ENCODE measurements at regions not wholly inside any gene's neighbourhood (a gene's known extent, or its start where the extent isn't known, plus 50 kb on each side); places are given as distances from the start of the nearest gene placed in this dataset.
A peak's percentile ranks its signal among the peaks of the same experiment; 100 is the strongest.

- no peak for DNase-seq
- no peak overlapping the region for H2AFZ ChIP-seq (ENCODE audit: insufficient read depth, low read length, poor library complexity)
- no CpG with 5 or more reads among the region's 4 CpGs for WGBS (ENCODE audit: extremely low coverage, insufficient coverage, insufficient read length)
- no peaks in the 10 kb centered on the region for H3K36me3 ChIP-seq (ENCODE audit: control insufficient read depth in 1 of 2, insufficient read depth in 2 of 2, low read length in 2 of 2)
- H2BK120ac ChIP-seq (ENCODE audit: insufficient read depth, low read length, poor library complexity): no peak overlapping the region
- H3K4me1 ChIP-seq (ENCODE audit: control insufficient read depth in 1 of 2, insufficient read depth in 2 of 2, low read length in 2 of 2): no peaks in the 10 kb centered on the region
- H3K23ac ChIP-seq (ENCODE audit: low read length): no peak overlapping the region
- no peak overlapping the region for H2BK12ac ChIP-seq (ENCODE audit: low read length)
- no peak overlapping the region for H3K4me2 ChIP-seq (ENCODE audit: low read length)
- no peaks in the 10 kb centered on the region for H3K79me1 ChIP-seq (ENCODE audit: low read length)
- no peak overlapping the region for H2BK5ac ChIP-seq (ENCODE audit: low read depth, low read length, poor library complexity)
- no peak overlapping the region for H4K8ac ChIP-seq (ENCODE audit: low read depth, low read length)
- no peak overlapping the region for H3K18ac ChIP-seq (ENCODE audit: low read length)
- no peaks in the 10 kb centered on the region for H3K27me3 ChIP-seq (ENCODE audit: insufficient read depth, low read length)
- H3K27ac ChIP-seq (ENCODE audit: low read depth, low read length): no peak overlapping the region
- H3K9ac ChIP-seq (ENCODE audit: low read length): no peak overlapping the region
- no peak overlapping the region for H3K4ac ChIP-seq (ENCODE audit: low read depth, low read length)
- H3K9me3 ChIP-seq (ENCODE audit: insufficient read depth, low read depth, low read length): no peaks in the 10 kb centered on the region
- H3K4me3 ChIP-seq (ENCODE audit: low read depth, low read length): no peak overlapping the region
- H4K91ac ChIP-seq (ENCODE audit: low read depth, low read length): no peak overlapping the region
- H3K79me2 ChIP-seq (ENCODE audit: control insufficient read depth, insufficient read depth, low read length, poor library complexity): no peaks in the 10 kb centered on the region
- no peak overlapping the region for H3K14ac ChIP-seq (ENCODE audit: low read length)
- H2AK5ac ChIP-seq (ENCODE audit: low read length): no peak overlapping the region
- no peak overlapping the region for H4K12ac ChIP-seq (ENCODE audit: low read depth, low read length)
Measured at GRCh38 chr3:132124651-132125284, 90.0 kb upstream of the CPNE4 start.

- Histone ChIP-seq H3K27ac (ENCODE audit: low read depth, low read length) (no peak overlapping the region), H3K9me3 (ENCODE audit: insufficient read depth, low read depth, low read length) (no peaks in the 10 kb centered on the region), H2AK5ac (ENCODE audit: low read length) (no peak overlapping the region), H3K14ac (ENCODE audit: low read length) (no peak overlapping the region), H3K4me3 (ENCODE audit: low read depth, low read length) (no peak overlapping the region), H3K23ac (ENCODE audit: low read length) (no peak overlapping the region), H3K27me3 (ENCODE audit: insufficient read depth, low read length) (no peaks in the 10 kb centered on the region), H4K8ac (ENCODE audit: low read depth, low read length) (no peak overlapping the region), H3K79me2 (ENCODE audit: control insufficient read depth, insufficient read depth, low read length, poor library complexity) (no peaks in the 10 kb centered on the region), H2BK120ac (ENCODE audit: insufficient read depth, low read length, poor library complexity) (no peak overlapping the region), H3K9ac (ENCODE audit: low read length) (no peak overlapping the region), H3K4ac (ENCODE audit: low read depth, low read length) (no peak overlapping the region), H3K79me1 (ENCODE audit: low read length) (no peaks in the 10 kb centered on the region), H3K4me1 (ENCODE audit: control insufficient read depth in 1 of 2, insufficient read depth in 2 of 2, low read length in 2 of 2) (peaks cover 3 to 10% of the 10 kb centered on the region in 2 experiments), H2BK5ac (ENCODE audit: low read depth, low read length, poor library complexity) (no peak overlapping the region), H2BK12ac (ENCODE audit: low read length) (no peak overlapping the region), H3K18ac (ENCODE audit: low read length) (no peak overlapping the region), H4K12ac (ENCODE audit: low read depth, low read length) (no peak overlapping the region), H2AFZ (ENCODE audit: insufficient read depth, low read length, poor library complexity) (no peak overlapping the region), H4K91ac (ENCODE audit: low read depth, low read length) (no peak overlapping the region), H3K4me2 (ENCODE audit: low read length) (no peak overlapping the region), H3K36me3 (ENCODE audit: control insufficient read depth in 1 of 2, insufficient read depth in 2 of 2, low read length in 2 of 2) (no peaks in the 10 kb centered on the region)
- no CpG with 5 or more reads among the region's 1 CpG for WGBS (ENCODE audit: extremely low coverage, insufficient coverage, insufficient read length)
- DNase-seq: no peak
Measured at GRCh38 chr3:132134611-132135010, 99.8 kb upstream of the CPNE4 start.

- no peak overlapping the region for H3K4me3 ChIP-seq (ENCODE audit: low read depth, low read length)
- WGBS (ENCODE audit: extremely low coverage, insufficient coverage, insufficient read length): no CpG with 5 or more reads among the region's 4 CpGs
- no peak overlapping the region for H3K4ac ChIP-seq (ENCODE audit: low read depth, low read length)
Measured at GRCh38 chr3:132135628-132136333, 101.0 kb upstream of the CPNE4 start.

GRCh38 chr3:132136334-132136716, 101.5 kb upstream of the CPNE4 start:
- Histone ChIP-seq H3K4ac (ENCODE audit: low read depth, low read length) (no peak overlapping the region), H3K4me3 (ENCODE audit: low read depth, low read length) (no peak overlapping the region), H3K14ac (ENCODE audit: low read length) (no peak overlapping the region), H4K12ac (ENCODE audit: low read depth, low read length) (no peak overlapping the region), H3K18ac (ENCODE audit: low read length) (no peak overlapping the region), H3K9ac (ENCODE audit: low read length) (no peak overlapping the region), H2BK120ac (ENCODE audit: insufficient read depth, low read length, poor library complexity) (no peak overlapping the region), H3K27me3 (ENCODE audit: insufficient read depth, low read length) (no peaks in the 10 kb centered on the region), H3K4me1 (ENCODE audit: control insufficient read depth in 1 of 2, insufficient read depth in 2 of 2, low read length in 2 of 2) (peaks cover 3 to 10% of the 10 kb centered on the region in 2 experiments), H3K79me2 (ENCODE audit: control insufficient read depth, insufficient read depth, low read length, poor library complexity) (no peaks in the 10 kb centered on the region), H2BK12ac (ENCODE audit: low read length) (no peak overlapping the region), H3K9me3 (ENCODE audit: insufficient read depth, low read depth, low read length) (no peaks in the 10 kb centered on the region), H2BK5ac (ENCODE audit: low read depth, low read length, poor library complexity) (no peak overlapping the region), H3K27ac (ENCODE audit: low read depth, low read length) (no peak overlapping the region), H3K23ac (ENCODE audit: low read length) (no peak overlapping the region), H4K91ac (ENCODE audit: low read depth, low read length) (no peak overlapping the region), H4K8ac (ENCODE audit: low read depth, low read length) (no peak overlapping the region), H2AK5ac (ENCODE audit: low read length) (no peak overlapping the region), H2AFZ (ENCODE audit: insufficient read depth, low read length, poor library complexity) (no peak overlapping the region), H3K36me3 (ENCODE audit: control insufficient read depth in 1 of 2, insufficient read depth in 2 of 2, low read length in 2 of 2) (no peaks in the 10 kb centered on the region), H3K79me1 (ENCODE audit: low read length) (no peaks in the 10 kb centered on the region), H3K4me2 (ENCODE audit: low read length) (no peak overlapping the region)
- no peak for DNase-seq
- no CpG with 5 or more reads among the region's 2 CpGs for WGBS (ENCODE audit: extremely low coverage, insufficient coverage, insufficient read length)

More at GRCh38 chr3:132135628-132136333, 101.0 kb upstream of the CPNE4 start:
- no peak overlapping the region for H4K91ac ChIP-seq (ENCODE audit: low read depth, low read length)
- no peaks in the 10 kb centered on the region for H3K9me3 ChIP-seq (ENCODE audit: insufficient read depth, low read depth, low read length)
- H2BK120ac ChIP-seq (ENCODE audit: insufficient read depth, low read length, poor library complexity): no peak overlapping the region
- H3K18ac ChIP-seq (ENCODE audit: low read length): no peak overlapping the region
- no peak overlapping the region for H4K8ac ChIP-seq (ENCODE audit: low read depth, low read length)
- H3K9ac ChIP-seq (ENCODE audit: low read length): no peak overlapping the region
- H2AK5ac ChIP-seq (ENCODE audit: low read length): no peak overlapping the region
- no peak overlapping the region for H2BK5ac ChIP-seq (ENCODE audit: low read depth, low read length, poor library complexity)
- no peaks in the 10 kb centered on the region for H3K27me3 ChIP-seq (ENCODE audit: insufficient read depth, low read length)
- no peaks in the 10 kb centered on the region for H3K36me3 ChIP-seq (ENCODE audit: control insufficient read depth in 1 of 2, insufficient read depth in 2 of 2, low read length in 2 of 2)
- H3K79me2 ChIP-seq (ENCODE audit: control insufficient read depth, insufficient read depth, low read length, poor library complexity): no peaks in the 10 kb centered on the region
- no peak overlapping the region for H2AFZ ChIP-seq (ENCODE audit: insufficient read depth, low read length, poor library complexity)
- peak overlapping the region; percentile 32 for H3K27ac ChIP-seq (ENCODE audit: low read depth, low read length)
- no peak overlapping the region for H3K23ac ChIP-seq (ENCODE audit: low read length)
- H3K4me2 ChIP-seq (ENCODE audit: low read length): no peak overlapping the region
- DNase-seq: peak; percentile 62 to 82
- peaks cover 3 to 10% of the 10 kb centered on the region in 2 experiments for H3K4me1 ChIP-seq (ENCODE audit: control insufficient read depth in 1 of 2, insufficient read depth in 2 of 2, low read length in 2 of 2)
- H2BK12ac ChIP-seq (ENCODE audit: low read length): no peak overlapping the region
- no peak overlapping the region for H4K12ac ChIP-seq (ENCODE audit: low read depth, low read length)
- no peak overlapping the region for H3K14ac ChIP-seq (ENCODE audit: low read length)
- H3K79me1 ChIP-seq (ENCODE audit: low read length): no peaks in the 10 kb centered on the region

Data from trophoblast cell (in vitro differentiated cells and primary cell).